Psoas muscle (tissue), 7 donors: ENCODE measurements at regions not wholly inside any gene's neighbourhood (a gene's known extent, or its start where the extent isn't known, plus 50 kb on each side); places are given as distances from the start of the nearest gene placed in this dataset.

Experiments used
- ATAC-seq, 4 donors: fragments of 200-7000 bp; cut with Tn5 transposase; one replicate each; pipeline ENCODE4 v1.9.1; 2020; ENCODE audit warnings: moderate library complexity in 3 of 4, mild to moderate bottlenecking in 2 of 4
- DNase-seq, 2 donors: peaks; one replicate each; pipeline ENCODE4 v3.0.0-alpha.2; 2020
- H3K27ac ChIP-seq: fragments of 200-600 bp; one replicate; pipeline ENCODE4 v1.8.0; 2022
- H3K27me3 ChIP-seq, 3 donors: fragments of 200-600 bp in 1 of 3; one replicate each; pipeline versions ENCODE4 v1.6.1 to v1.8.0; 2013 to 2022; ENCODE audit warnings: low read length in 2 of 3, mild to moderate bottlenecking in 2 of 3, moderate library complexity in 1 of 3; ENCODE audit not compliant: insufficient read depth in 3 of 3
- H3K36me3 ChIP-seq, 2 donors: fragments of 200-600 bp in 1 of 2; one replicate each; pipeline versions ENCODE4 v1.6.1 to v1.8.0; 2013 to 2022; ENCODE audit warnings: low read depth in 1 of 2, mild to moderate bottlenecking in 1 of 2, moderate library complexity in 1 of 2; ENCODE audit not compliant: insufficient read depth in 1 of 2
- H3K4me1 ChIP-seq: fragments of 200-600 bp; one replicate; pipeline ENCODE4 v1.8.0; 2022
- H3K4me3 ChIP-seq: fragments of 200-600 bp; one replicate; pipeline ENCODE4 v1.8.0; 2022; ENCODE audit warnings: mild to moderate bottlenecking
- H3K9me3 ChIP-seq: fragments of 200-600 bp; one replicate; pipeline ENCODE4 v1.8.0; 2022
- CTCF ChIP-seq: fragments of 200-600 bp; IDR thresholded peaks from one replicate; pipeline ENCODE4 v1.8.0; 2022; ENCODE audit warnings: antibody characterized with exemption
- WGBS, 3 donors: extraction: QIAGEN DNeasy Blood & Tissue Kit; methylation state at CpG; one replicate each; pipeline versions ENCODE4 v1.1.6 to v1.1.7; 2013; 5-methylcytosine and 5-hydroxymethylcytosine counted together
- intact Hi-C, 2 donors: fragments of 100-400 bp; cut with DNase I; formaldehyde crosslinking; loops; one replicate each; pipeline versions ENCODE4 v1.11.0 to v1.14.2; 2022
- donor health status: healthy with polysubstance abuse.
- donor health status: DM: no; HTN: no; CAD: no; lungs with moderate emphysema.
- donor health status: Bipolar disorder and iron deficiency.
- donor health status: healthy.
- donor health status: DM: yes; HTN: yes; CAD: no.
- donor health status: DM: no; HTN: no; CAD: no.
- donor health status: DM: yes; HTN: yes; CAD: no.

- DNase-seq (no peak), ATAC-seq (no peak)
- WGBS, 3 donors: 84 to 92% (median 85%) methylated on average over 4 of the region's 4 CpGs
- Histone ChIP-seq H3K27me3 (no peaks in the 10 kb centered on the region), H3K4me1 (no peaks in the 10 kb centered on the region), H3K9me3 (no peaks in the 10 kb centered on the region), H3K4me3 (no peak overlapping the region), H3K36me3 (no peaks in the 10 kb centered on the region), H3K27ac (no peak overlapping the region)
- TF ChIP-seq CTCF: no peak
- intact Hi-C loops: no loop called here
Observed at GRCh38 chr7:10210000-10210399, 763.7 kb upstream of the PHF14 start.

GRCh38 chr7:10211016-10211415, 762.7 kb upstream of the PHF14 start:
- H3K4me1 ChIP-seq: no peaks in the 10 kb centered on the region
- H3K27ac ChIP-seq: no peak overlapping the region
- no peaks in the 10 kb centered on the region for H3K27me3 ChIP-seq
- ATAC-seq (no peak), DNase-seq (no peak)
- no peak overlapping the region for H3K4me3 ChIP-seq
- intact Hi-C loops: no loop called here
- 66 to 86% (median 73%) methylated on average over 1 of the region's 1 CpG for WGBS, 3 donors
- no peaks in the 10 kb centered on the region for H3K9me3 ChIP-seq
- H3K36me3 ChIP-seq: no peaks in the 10 kb centered on the region
- no peak for TF ChIP-seq CTCF

- Histone ChIP-seq H3K4me1 (no peaks in the 10 kb centered on the region), H3K27ac (no peak overlapping the region), H3K36me3 (no peaks in the 10 kb centered on the region), H3K4me3 (no peak overlapping the region), H3K27me3 (no peaks in the 10 kb centered on the region), H3K9me3 (no peaks in the 10 kb centered on the region)
- 91 to 98% (median 96%) methylated on average over 4 of the region's 4 CpGs for WGBS, 3 donors
- intact Hi-C loops: no loop called here
- no peak for ATAC-seq
- DNase-seq: no peak
- no peak for TF ChIP-seq CTCF
Observed at GRCh38 chr7:10211861-10212260, 761.8 kb upstream of the PHF14 start.

- no peak for ATAC-seq
- H3K27ac ChIP-seq: no peak overlapping the region
- TF ChIP-seq CTCF: no peak
- H3K4me1 ChIP-seq: no peaks in the 10 kb centered on the region
- H3K36me3 ChIP-seq: no peaks in the 10 kb centered on the region
- no peak overlapping the region for H3K4me3 ChIP-seq
- intact Hi-C loops: no loop called here
- H3K9me3 ChIP-seq: no peaks in the 10 kb centered on the region
- WGBS, 3 donors: 53 to 63% (median 59%) methylated on average over 3 of the region's 3 CpGs
- DNase-seq: no peak
- no peaks in the 10 kb centered on the region for H3K27me3 ChIP-seq
Observed at GRCh38 chr7:10212649-10213048, 761.0 kb upstream of the PHF14 start.

GRCh38 chr7:10216462-10216861, 757.2 kb upstream of the PHF14 start:
- no peak for TF ChIP-seq CTCF
- ATAC-seq: no peak
- no peaks in the 10 kb centered on the region for H3K27me3 ChIP-seq
- WGBS, 3 donors: 81 to 87% (median 82%) methylated on average over 2 of the region's 2 CpGs
- no peak for DNase-seq
- no peak overlapping the region for H3K27ac ChIP-seq
- no peaks in the 10 kb centered on the region for H3K36me3 ChIP-seq
- H3K9me3 ChIP-seq: no peaks in the 10 kb centered on the region
- H3K4me3 ChIP-seq: no peak overlapping the region
- intact Hi-C loops: no loop called here
- H3K4me1 ChIP-seq: no peaks in the 10 kb centered on the region
